GM23338 (cell line): ENCODE measurements at regions not wholly inside any gene's neighbourhood (a gene's known extent, or its start where the extent isn't known, plus 50 kb on each side); places are given as distances from the start of the nearest gene placed in this dataset.

Experiments
- ATAC-seq: fragments of 200-7000 bp; cut with Tn5 transposase; 3 replicates; pipeline ENCODE4 v1.9.1; 2020
- DNase-seq: peaks from one replicate; pipeline ENCODE4 v3.0.0-alpha.2; 2015; ENCODE audit warnings: low spot score
- H2AFZ ChIP-seq: fragments of 200-600 bp; sonication (generic); 2 replicates; pipeline ENCODE4 v1.8.0; 2016; ENCODE audit warnings: antibody characterized with exemption, mild to moderate bottlenecking, moderate library complexity
- H3F3A ChIP-seq: fragments of 200-600 bp; sonication (generic); replicated peaks from 2 replicates; pipeline ENCODE4 v1.8.0; 2017; ENCODE audit warnings: antibody characterized with exemption, mixed run types, low read depth
- H3K27ac ChIP-seq: fragments of 200-600 bp; sonication (generic); 2 replicates; pipeline ENCODE4 v1.6.1; 2016; ENCODE audit warnings: low read depth
- H3K27me3 ChIP-seq: fragments of 200-600 bp; sonication (generic); 2 replicates; pipeline ENCODE4 v1.8.0; 2016; ENCODE audit warnings: mild to moderate bottlenecking, mixed run types, moderate library complexity; ENCODE audit not compliant: insufficient read depth
- H3K36me3 ChIP-seq: fragments of 200-600 bp; sonication (generic); 2 replicates; pipeline ENCODE4 v1.8.0; 2016; ENCODE audit warnings: mild to moderate bottlenecking; ENCODE audit not compliant: insufficient read depth
- H3K4me1 ChIP-seq: fragments of 200-600 bp; sonication (generic); 2 replicates; pipeline ENCODE4 v1.8.0; 2016; ENCODE audit warnings: mild to moderate bottlenecking, moderate library complexity; ENCODE audit not compliant: insufficient read depth
- H3K4me2 ChIP-seq: fragments of 200-600 bp; sonication (generic); 2 replicates; pipeline ENCODE4 v1.7.1; 2017; ENCODE audit warnings: mixed run types
- H3K4me3 ChIP-seq: fragments of 200-600 bp; sonication (generic); 2 replicates; pipeline ENCODE4 v1.6.1; 2016; ENCODE audit warnings: mixed run types
- H3K79me2 ChIP-seq: fragments of 200-600 bp; sonication (generic); replicated peaks from 2 replicates; pipeline ENCODE4 v1.8.0; 2017; ENCODE audit warnings: mild to moderate bottlenecking; ENCODE audit not compliant: insufficient read depth
- H3K9me2 ChIP-seq: fragments of 200-600 bp; sonication (generic); 2 replicates; pipeline ENCODE4 v1.8.0; 2017; ENCODE audit not compliant: insufficient read depth
- H4K20me1 ChIP-seq: fragments of 200-600 bp; sonication (generic); replicated peaks from 2 replicates; pipeline ENCODE4 v1.8.0; 2017; ENCODE audit warnings: mild to moderate bottlenecking; ENCODE audit not compliant: insufficient read depth
- H3K27ac Mint-ChIP-seq: 2 replicates; pipeline ENCODE4 v1.8.0; 2020; ENCODE audit warnings: inconsistent platforms, mild to moderate bottlenecking, moderate library complexity, mixed read lengths
- H3K27me3 Mint-ChIP-seq: 3 replicates; pipeline ENCODE4 v1.8.0; 2022; ENCODE audit warnings: low read depth, mild to moderate bottlenecking, moderate library complexity, mixed read lengths, inconsistent platforms; ENCODE audit not compliant: insufficient read depth, poor library complexity
- H3K36me3 Mint-ChIP-seq: 3 replicates; pipeline ENCODE4 v1.8.0; 2021; ENCODE audit warnings: low read depth, mild to moderate bottlenecking, inconsistent platforms, moderate library complexity, mixed read lengths
- H3K4me1 Mint-ChIP-seq: 3 replicates; pipeline ENCODE4 v1.8.0; 2020; ENCODE audit warnings: mild to moderate bottlenecking, inconsistent platforms, mixed read lengths
- H3K4me3 Mint-ChIP-seq: 3 replicates; pipeline ENCODE4 v1.8.0; 2021; ENCODE audit warnings: moderate library complexity, mild to moderate bottlenecking, inconsistent platforms, mixed read lengths
- H3K9me3 Mint-ChIP-seq: 3 replicates; pipeline ENCODE4 v1.8.0; 2020; ENCODE audit warnings: moderate library complexity, mild to moderate bottlenecking, inconsistent platforms, mixed read lengths
- EZH2 ChIP-seq: fragments of 200-600 bp; sonication (generic); IDR thresholded peaks from one replicate; pipeline ENCODE4 v1.8.0; 2017; ENCODE audit warnings: antibody characterized with exemption, mild to moderate bottlenecking, low read depth; ENCODE audit not compliant: unreplicated experiment
- EZH2phosphoT487 ChIP-seq: fragments of 200-600 bp; sonication (generic); IDR thresholded peaks from one replicate; pipeline ENCODE4 v1.8.1; 2018; ENCODE audit warnings: antibody characterized with exemption; ENCODE audit not compliant: unreplicated experiment
- JUNB ChIP-seq: IDR thresholded peaks from one replicate; pipeline ENCODE4 v1.6.1; 2016; ENCODE audit warnings: antibody characterized with exemption; ENCODE audit not compliant: unreplicated experiment
- NANOG ChIP-seq: IDR thresholded peaks from 2 replicates; pipeline ENCODE4 v1.6.1; 2016; ENCODE audit warnings: antibody characterized with exemption, borderline replicate concordance
- POLR2AphosphoS5 ChIP-seq: IDR thresholded peaks from 2 replicates; pipeline ENCODE4 v1.6.1; 2016; ENCODE audit warnings: antibody characterized with exemption, low read depth
- REST ChIP-seq: IDR thresholded peaks from one replicate; pipeline ENCODE4 v1.6.1; 2018; ENCODE audit warnings: antibody characterized with exemption; ENCODE audit not compliant: unreplicated experiment
- STAT1 ChIP-seq: IDR thresholded peaks from one replicate; pipeline ENCODE4 v1.6.1; 2016; ENCODE audit warnings: antibody characterized with exemption; ENCODE audit not compliant: unreplicated experiment
- ZNF114 ChIP-seq: fragments of 250-450 bp; sonication (Bioruptor Pico); IDR thresholded peaks from 2 replicates; pipeline ENCODE4 v1.5.0; 2020; ENCODE audit warnings: mild to moderate bottlenecking, moderate library complexity
- ZNF462 ChIP-seq: fragments of 250-450 bp; sonication (Bioruptor Pico); IDR thresholded peaks from 2 replicates; pipeline ENCODE4 v1.5.0; 2020; ENCODE audit warnings: mild to moderate bottlenecking, moderate library complexity

GRCh38 chr2:6617794-6618193, 247.9 kb downstream of the CMPK2 start:
- H3K79me2 ChIP-seq = no peaks in the 10 kb centered on the region
- Mint-ChIP-seq H3K27me3 (no peaks in the 10 kb centered on the region), H3K4me3 (no peak overlapping the region), H3K9me3 (peaks cover 38% of the 10 kb centered on the region), H3K4me1 (no peaks in the 10 kb centered on the region), H3K36me3 (peaks cover 3% of the 10 kb centered on the region; the same call in 1 of the 3 replicates), H3K27ac (no peak overlapping the region)
- H3K4me3 ChIP-seq = no peak overlapping the region
- peak overlapping the region; percentile 83; the same call in 1 of the 2 replicates for H2AFZ ChIP-seq
- no peaks in the 10 kb centered on the region for H3K36me3 ChIP-seq
- H4K20me1 ChIP-seq = no peaks in the 10 kb centered on the region
- ATAC-seq = no peak
- DNase-seq = no peak
- no peak for TF ChIP-seq JUNB
- TF ChIP-seq REST = no peak
- no peak for TF ChIP-seq NANOG
- TF ChIP-seq POLR2AphosphoS5 = no peak
- no peak for TF ChIP-seq ZNF114
- no peak for TF ChIP-seq EZH2phosphoT487
- no peak for TF ChIP-seq ZNF462 (CRISPR knock-in tag)
- TF ChIP-seq STAT1 = no peak
- TF ChIP-seq EZH2 = no peak
- no peaks in the 10 kb centered on the region for H3K27me3 ChIP-seq
- no peak overlapping the region for H3K4me2 ChIP-seq
- no peaks in the 10 kb centered on the region for H3F3A ChIP-seq
- peaks cover 14% of the 10 kb centered on the region; the same call in 1 of the 2 replicates for H3K9me2 ChIP-seq
- no peaks in the 10 kb centered on the region for H3K4me1 ChIP-seq
- H3K27ac ChIP-seq = no peak overlapping the region
